Stomach (tissue), 8 donors: ENCODE measurements at regions not wholly inside any gene's neighbourhood (a gene's known extent, or its start where the extent isn't known, plus 50 kb on each side); places are given as distances from the start of the nearest gene placed in this dataset.
A peak's percentile ranks its signal among the peaks of the same experiment; 100 is the strongest.

Experiments used
- DNase-seq, 2 donors: peaks; one replicate each; pipeline versions ENCODE4 v3.0.0 to v3.0.0-alpha.2; 2013 to 2019
- H3K27ac ChIP-seq, 5 donors: fragments of 200-600 bp in 4 of 5; sonication (generic) in 4 of 5; one replicate each; pipeline ENCODE4 v1.5.1; 2013 to 2019; ENCODE audit warnings: mild to moderate bottlenecking in 1 of 5, moderate library complexity in 1 of 5
- H3K27me3 ChIP-seq, 3 donors: fragments of 200-600 bp; sonication (generic); one replicate each; pipeline ENCODE4 v1.5.1; 2017 to 2019; ENCODE audit warnings: mixed run types in 1 of 3
- H3K36me3 ChIP-seq, 4 donors: fragments of 200-600 bp; sonication (generic); 1 replicate in 3 of 4; 2 replicates in 1 of 4; pipeline ENCODE4 v1.5.1; 2016 to 2019
- H3K4me1 ChIP-seq, 4 donors: fragments of 200-600 bp; sonication (generic); one replicate each; pipeline ENCODE4 v1.5.1; 2016 to 2019
- H3K4me3 ChIP-seq, 4 donors: fragments of 200-600 bp; sonication (generic) in 3 of 4; one replicate each; pipeline ENCODE4 v1.5.1; 2016 to 2019; ENCODE audit warnings: mild to moderate bottlenecking in 1 of 4
- H3K9me3 ChIP-seq, 4 donors: fragments of 200-600 bp; sonication (generic); one replicate each; pipeline ENCODE4 v1.5.1; 2016 to 2019
- EP300 ChIP-seq: sonication (generic); formaldehyde crosslinking; IDR thresholded peaks from one replicate; pipeline ENCODE4 v1.6.1; 2017; ENCODE audit warnings: antibody characterized with exemption
- POLR2A ChIP-seq, 4 donors: fragments of 450-650 bp; IDR thresholded peaks; one replicate each; pipeline ENCODE4 v1.6.1; 2016; ENCODE audit warnings: antibody characterized with exemption in 4 of 4, control low read depth in 2 of 4, mild to moderate bottlenecking in 1 of 4, moderate library complexity in 1 of 4
- POLR2AphosphoS5 ChIP-seq, 3 donors: sonication (generic); formaldehyde crosslinking; IDR thresholded peaks; one replicate each; pipeline ENCODE4 v1.6.1; 2016; ENCODE audit warnings: antibody characterized with exemption in 3 of 3
- WGBS, 5 donors: extraction: QIAGEN DNeasy Blood & Tissue Kit in 3 of 5; methylation state at CpG; one replicate each; pipeline versions ENCODE4 v1.1.5 to v1.1.7; 2013 to 2018; 5-methylcytosine and 5-hydroxymethylcytosine counted together
- intact Hi-C: fragments of 100-400 bp; cut with DNase I; formaldehyde crosslinking; loops from one replicate; pipeline ENCODE4 v1.15.1; 2023; ENCODE audit warnings: low total_unique reads
- TF ChIP-seq, protein P1 (sequence below), 7 experiments: fragments of 450-650 bp in 4 of 7; fragments of 200-600 bp in 3 of 7; sonication (generic) in 3 of 7; IDR thresholded peaks; one replicate each; pipeline ENCODE4 v1.5.1; 2016 to 2019; ENCODE audit warnings: antibody characterized with exemption in 7 of 7, control low read depth in 2 of 7, mild to moderate bottlenecking in 1 of 7
- donor health status: healthy with polysubstance abuse.
- donor health status: Bipolar disorder and iron deficiency.
- donor health status: healthy.

DNA sequence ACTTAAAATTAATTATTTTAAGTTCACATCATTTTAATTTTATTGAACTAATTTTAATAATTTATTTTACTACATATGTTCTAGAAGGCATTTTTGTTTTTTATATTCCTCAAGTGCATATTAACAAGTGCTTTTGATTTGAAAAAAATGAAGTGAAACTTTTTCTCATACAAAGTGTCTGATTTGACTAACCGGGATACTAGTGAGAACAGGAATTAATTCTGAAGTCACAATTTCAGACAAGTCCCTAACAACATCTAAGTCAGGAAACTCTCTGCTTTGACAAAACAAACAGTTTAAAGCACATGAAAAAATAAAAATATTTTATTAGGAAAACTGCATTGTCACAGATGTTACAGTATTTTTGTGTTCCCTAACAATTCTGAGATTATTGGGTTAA, 1166.3 kb upstream of the CITED2 start:
- intact Hi-C loops, result no loop called here
- no peak for TF ChIP-seq POLR2AphosphoS5 (IDR thresholded peaks at IDR 0.05)
- TF ChIP-seq POLR2A (IDR thresholded peaks at IDR 0.05), result no peak
- TF ChIP-seq, protein P1, sequence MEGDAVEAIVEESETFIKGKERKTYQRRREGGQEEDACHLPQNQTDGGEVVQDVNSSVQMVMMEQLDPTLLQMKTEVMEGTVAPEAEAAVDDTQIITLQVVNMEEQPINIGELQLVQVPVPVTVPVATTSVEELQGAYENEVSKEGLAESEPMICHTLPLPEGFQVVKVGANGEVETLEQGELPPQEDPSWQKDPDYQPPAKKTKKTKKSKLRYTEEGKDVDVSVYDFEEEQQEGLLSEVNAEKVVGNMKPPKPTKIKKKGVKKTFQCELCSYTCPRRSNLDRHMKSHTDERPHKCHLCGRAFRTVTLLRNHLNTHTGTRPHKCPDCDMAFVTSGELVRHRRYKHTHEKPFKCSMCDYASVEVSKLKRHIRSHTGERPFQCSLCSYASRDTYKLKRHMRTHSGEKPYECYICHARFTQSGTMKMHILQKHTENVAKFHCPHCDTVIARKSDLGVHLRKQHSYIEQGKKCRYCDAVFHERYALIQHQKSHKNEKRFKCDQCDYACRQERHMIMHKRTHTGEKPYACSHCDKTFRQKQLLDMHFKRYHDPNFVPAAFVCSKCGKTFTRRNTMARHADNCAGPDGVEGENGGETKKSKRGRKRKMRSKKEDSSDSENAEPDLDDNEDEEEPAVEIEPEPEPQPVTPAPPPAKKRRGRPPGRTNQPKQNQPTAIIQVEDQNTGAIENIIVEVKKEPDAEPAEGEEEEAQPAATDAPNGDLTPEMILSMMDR (IDR thresholded peaks at IDR 0.05), result no peak
- no peak for TF ChIP-seq EP300
- no peaks in the 10 kb centered on the region for H3K36me3 ChIP-seq

DNA sequence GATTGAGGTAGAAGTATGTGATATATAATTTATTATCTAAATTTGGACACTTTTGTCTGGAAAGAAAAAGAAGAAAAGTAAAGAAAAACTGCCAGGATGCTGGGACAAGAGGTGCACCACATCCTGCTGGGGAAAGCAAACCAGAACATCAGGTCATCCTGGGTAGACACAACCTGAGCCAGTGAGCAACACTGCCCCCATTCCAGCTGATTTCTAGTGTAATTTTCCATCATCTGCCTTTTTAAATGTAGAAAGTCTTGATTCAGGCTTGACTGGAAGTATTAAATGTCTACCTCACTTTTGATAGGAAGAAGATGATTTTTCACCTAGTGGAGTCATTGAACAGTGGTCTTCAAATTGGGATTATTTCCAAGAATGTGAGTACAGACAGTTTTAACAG, 1164.5 kb upstream of the CITED2 start:
- no peak overlapping the region for H3K4me3 ChIP-seq
- peaks cover 0 to 16% (median 10%) of the 10 kb centered on the region in 4 donors for H3K9me3 ChIP-seq
- no peak for DNase-seq
- no peaks in the 10 kb centered on the region for H3K36me3 ChIP-seq
- H3K27me3 ChIP-seq, result no peaks in the 10 kb centered on the region
- intact Hi-C loops, result no loop called here
- peaks cover 0 to 17% (median 2%) of the 10 kb centered on the region in 4 donors for H3K4me1 ChIP-seq
- TF ChIP-seq POLR2A (IDR thresholded peaks at IDR 0.05) (no peak), POLR2AphosphoS5 (IDR thresholded peaks at IDR 0.05) (no peak), EP300 (no peak)
- TF ChIP-seq, protein P1 (IDR thresholded peaks at IDR 0.05), result no peak
- H3K27ac ChIP-seq, result peak overlapping the region in 1 of 5 donors; percentile 42

More for the DNA sequence above, 1166.3 kb upstream of the CITED2 start:
- H3K4me1 ChIP-seq, result peaks cover 0 to 17% (median 2%) of the 10 kb centered on the region in 4 donors
- no peaks in the 10 kb centered on the region for H3K27me3 ChIP-seq
- 82 to 96% (median 94%) methylated on average over 1 of the region's 1 CpG for WGBS, 5 donors
- H3K9me3 ChIP-seq, result peaks cover 0 to 4% (median under 1%) of the 10 kb centered on the region in 4 donors
- H3K4me3 ChIP-seq, result no peak overlapping the region
- no peak for DNase-seq
- no peak overlapping the region for H3K27ac ChIP-seq

DNA sequence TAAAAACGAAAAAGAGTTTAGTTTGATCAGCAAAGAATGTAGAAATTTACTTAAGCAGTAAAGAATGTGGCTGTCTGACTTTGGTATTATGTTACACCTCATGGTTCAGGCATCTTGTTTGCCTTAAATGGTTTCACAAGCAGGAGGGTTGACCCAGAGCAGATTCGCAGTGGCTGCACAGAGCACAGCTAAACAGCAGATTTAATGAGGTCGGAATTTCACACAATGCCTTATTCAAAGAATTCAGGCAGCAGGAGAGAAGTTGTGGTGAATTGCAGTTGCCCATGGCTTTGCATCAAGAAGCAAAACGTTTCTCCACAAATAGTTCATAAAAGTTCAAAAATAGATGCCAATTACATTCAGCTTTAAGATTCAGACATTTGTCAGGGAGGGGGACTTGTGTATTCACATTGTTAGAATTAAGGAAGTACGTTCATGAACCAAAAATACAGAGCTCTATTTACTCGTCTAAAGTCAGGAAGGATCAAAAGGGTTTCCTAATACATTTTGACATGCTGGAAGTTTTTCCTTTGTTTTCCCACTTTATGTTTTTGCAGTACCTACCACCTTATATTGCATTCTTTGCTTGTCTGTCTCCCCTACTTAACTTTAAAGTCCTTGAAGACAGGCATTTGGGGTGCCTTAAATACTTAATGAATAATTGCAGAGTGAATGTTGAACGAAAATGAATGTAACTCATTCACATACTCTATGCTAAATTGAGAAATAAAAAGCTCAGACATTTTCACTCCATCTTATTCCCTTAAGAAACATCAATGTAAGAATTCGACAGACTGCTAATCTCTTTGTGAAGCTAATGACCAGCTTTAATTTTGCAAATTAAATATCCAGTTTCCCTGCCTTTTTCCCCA, 1163.6 kb upstream of the CITED2 start:
- peaks cover 0 to 17% (median 2%) of the 10 kb centered on the region in 4 donors for H3K4me1 ChIP-seq
- intact Hi-C loops, result no loop called here
- H3K36me3 ChIP-seq, result no peaks in the 10 kb centered on the region
- WGBS, 5 donors, result 16 to 26% (median 19%) methylated on average over 8 of the region's 8 CpGs
- no peaks in the 10 kb centered on the region for H3K27me3 ChIP-seq
- H3K9me3 ChIP-seq, result peaks cover 0 to 16% (median 10%) of the 10 kb centered on the region in 4 donors
- peak overlapping the region in 4 of 5 donors; percentile 22 to 42 (median 30) for H3K27ac ChIP-seq
- peak in 1 of 3 donors; percentile 44 for TF ChIP-seq POLR2AphosphoS5 (IDR thresholded peaks at IDR 0.05)
- TF ChIP-seq POLR2A (IDR thresholded peaks at IDR 0.05), result no peak
- no peak for TF ChIP-seq EP300
- TF ChIP-seq, protein P1 (IDR thresholded peaks at IDR 0.05), result no peak
- no peak overlapping the region for H3K4me3 ChIP-seq
- DNase-seq, result peak in 1 of 2 donors; percentile 71

DNA sequence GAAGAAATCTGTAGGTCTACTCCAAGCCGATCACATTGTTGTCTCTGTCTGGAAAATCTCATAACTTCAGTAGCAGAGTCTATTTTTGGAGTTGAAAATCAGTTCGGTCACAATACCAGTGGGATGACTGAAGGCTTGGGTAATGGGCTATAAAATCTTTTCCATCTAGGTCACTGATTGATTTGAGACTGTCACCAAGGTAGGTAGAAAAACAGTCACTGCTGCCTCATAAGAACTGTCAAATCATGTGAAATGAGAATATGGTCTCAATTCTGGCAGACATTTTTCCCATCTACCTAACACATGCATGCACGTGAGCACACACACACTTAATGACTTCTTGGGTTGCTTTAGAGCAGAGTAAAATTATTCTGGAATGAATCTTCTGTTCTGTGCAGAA, 1162.8 kb upstream of the CITED2 start:
- Histone ChIP-seq H3K36me3 (no peaks in the 10 kb centered on the region), H3K4me1 (peaks cover 0 to 17% (median 2%) of the 10 kb centered on the region in 4 donors), H3K27me3 (no peaks in the 10 kb centered on the region), H3K4me3 (no peak overlapping the region), H3K9me3 (peaks cover 0 to 16% (median 10%) of the 10 kb centered on the region in 4 donors), H3K27ac (peak overlapping the region in 4 of 5 donors; percentile 22 to 42 (median 36))
- TF ChIP-seq POLR2AphosphoS5 (IDR thresholded peaks at IDR 0.05) (no peak), EP300 (no peak), POLR2A (IDR thresholded peaks at IDR 0.05) (no peak)
- TF ChIP-seq, protein P1 (IDR thresholded peaks at IDR 0.05), result no peak
- intact Hi-C loops, result no loop called here
- DNase-seq, result no peak
- WGBS, 5 donors, result 73 to 83% (median 82%) methylated on average over 3 of the region's 3 CpGs
